ENCODE measurements at regions not wholly inside any gene's neighbourhood (a gene's known extent, or its start where the extent isn't known, plus 50 kb on each side); places are given as distances from the start of the nearest gene placed in this dataset.

DNA sequence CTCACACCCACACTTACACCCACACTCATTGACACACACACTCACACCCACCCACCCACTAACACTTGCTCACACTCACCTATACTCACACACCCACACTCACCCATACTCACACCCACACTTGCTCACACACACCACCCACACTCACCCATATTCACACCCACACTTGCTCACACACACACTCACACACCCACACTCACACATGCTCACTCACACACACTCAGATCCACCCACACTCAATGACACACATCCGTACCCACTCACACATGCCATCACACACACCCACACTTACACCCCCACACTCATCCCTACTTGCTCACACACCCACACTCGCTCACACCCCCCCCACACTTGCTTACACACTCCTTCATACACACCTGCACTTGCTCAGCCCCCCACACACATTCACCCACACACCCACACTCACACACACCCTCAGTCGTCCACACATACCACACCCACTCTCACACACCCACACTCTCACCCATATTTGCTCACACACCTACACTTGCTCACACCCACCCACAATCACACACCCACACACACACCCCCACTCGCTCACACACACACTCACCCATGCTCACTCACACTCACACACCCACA, 321.1 kb upstream of the N4BP1 start:
- DNase-seq, result no peak

DNA sequence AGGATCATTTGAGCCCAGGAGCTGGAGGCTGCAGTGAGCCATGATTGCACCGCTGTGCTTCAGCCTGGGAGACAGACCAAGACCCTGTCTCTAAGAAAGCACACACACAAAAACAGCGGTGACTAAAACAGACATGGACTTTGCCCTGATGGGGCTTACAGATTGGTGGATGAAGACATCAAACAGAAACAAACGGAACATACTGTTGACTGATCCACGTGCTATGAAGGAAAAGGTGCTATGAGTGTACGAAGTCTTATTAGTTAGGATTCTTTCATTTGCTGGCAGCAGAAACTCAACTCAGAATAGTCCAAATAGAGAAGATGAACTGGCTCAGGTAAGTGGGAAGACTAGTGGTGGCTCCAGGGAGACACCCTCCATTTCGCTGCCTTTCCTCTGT, 309.8 kb upstream of the N4BP1 start:
- no peak for DNase-seq

DNA sequence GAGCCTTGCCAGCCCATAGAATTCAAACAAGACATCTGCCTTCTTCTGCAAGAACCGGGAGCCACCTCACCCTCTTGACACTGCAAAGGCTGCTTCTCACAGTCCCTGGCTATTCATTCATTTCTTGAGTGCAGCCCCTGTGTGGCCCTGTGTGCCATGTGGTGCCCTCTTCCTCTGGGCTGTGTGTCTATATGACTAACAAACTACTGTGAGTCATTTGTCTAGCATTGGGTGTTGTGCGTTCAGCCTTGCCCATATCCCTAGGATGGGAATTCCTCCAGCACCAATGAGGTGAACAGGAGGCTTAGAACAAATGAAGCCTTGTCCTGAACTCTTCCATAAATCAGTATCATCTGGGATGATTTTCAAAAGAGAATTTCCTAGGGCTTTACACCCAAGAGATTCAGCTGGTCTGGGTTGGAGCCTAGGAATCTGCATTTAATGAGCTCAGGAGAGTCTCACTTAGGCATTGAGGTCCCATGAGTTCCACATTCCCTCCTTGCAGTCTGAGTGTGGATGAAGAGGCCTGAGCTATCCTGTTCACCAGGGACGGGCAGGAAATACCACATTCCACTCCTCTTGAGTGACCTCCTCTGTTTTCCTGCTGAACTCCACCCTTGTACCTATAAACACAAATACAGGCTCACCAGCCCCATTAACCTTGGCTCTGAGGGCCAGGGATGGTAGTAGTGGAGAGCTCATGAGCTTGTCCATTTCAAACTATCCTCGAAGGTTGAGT, 308.7 kb upstream of the N4BP1 start:
- no peak for DNase-seq

DNA sequence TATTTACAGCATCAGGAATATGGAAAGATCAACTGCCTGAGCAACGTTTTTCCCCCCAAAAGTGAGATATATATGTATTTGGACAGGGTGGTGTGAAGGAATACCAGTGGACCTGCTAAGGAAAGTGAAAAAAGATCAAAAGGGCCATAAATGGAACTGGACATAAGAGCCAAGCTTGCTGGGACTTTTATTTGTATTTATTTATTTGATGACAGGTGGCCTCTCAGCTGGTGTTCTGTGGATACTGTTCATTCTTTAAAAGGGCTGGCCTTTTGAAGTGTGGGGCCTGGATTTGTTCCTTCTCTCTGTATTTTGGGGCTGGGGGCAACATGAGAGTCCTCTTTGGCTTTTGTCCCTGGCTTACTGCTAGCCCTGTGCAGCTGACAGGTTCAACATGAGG, 306.6 kb upstream of the N4BP1 start:
- DNase-seq, result no peak

DNA sequence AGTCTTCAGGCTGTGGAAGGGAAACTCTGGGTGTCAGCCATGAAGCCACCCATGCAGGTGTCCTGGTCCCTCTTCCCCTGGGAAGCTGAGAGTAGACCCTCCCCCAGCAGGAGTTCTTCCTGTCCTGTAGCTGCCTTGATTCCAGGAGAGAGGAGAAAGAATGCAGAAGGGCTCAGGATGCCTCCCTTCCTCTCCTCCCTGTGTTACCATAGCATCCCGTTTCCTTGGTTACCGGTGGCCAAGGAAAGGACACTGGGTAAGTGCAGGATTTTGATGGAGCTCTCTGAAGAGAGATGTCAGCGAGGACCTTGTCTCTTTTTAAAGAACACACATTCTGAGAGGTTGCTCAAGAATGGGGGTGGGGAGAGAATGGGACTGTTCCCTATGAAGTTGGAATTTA, 304.1 kb upstream of the N4BP1 start:
- no peak for DNase-seq

DNA sequence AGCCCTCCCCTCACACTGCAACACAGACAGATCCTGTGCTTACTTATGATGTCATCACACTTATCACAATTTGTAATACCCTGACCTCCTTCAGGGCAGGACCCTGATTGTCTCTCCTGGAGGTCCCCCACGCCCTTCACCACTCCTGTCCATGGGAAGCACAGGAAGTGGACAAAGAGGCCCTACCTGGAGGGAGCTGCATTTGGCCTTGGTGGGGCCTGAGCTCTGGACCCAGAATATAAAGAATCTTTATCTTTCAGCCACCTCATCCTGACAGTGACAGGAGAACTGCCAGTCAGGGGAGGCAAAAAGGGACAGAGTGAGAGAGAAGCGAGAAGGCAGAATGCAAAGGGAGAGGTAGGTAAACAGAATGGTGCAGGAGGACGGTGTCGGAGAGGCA, 303.4 kb upstream of the N4BP1 start:
- DNase-seq, result no peak

DNA sequence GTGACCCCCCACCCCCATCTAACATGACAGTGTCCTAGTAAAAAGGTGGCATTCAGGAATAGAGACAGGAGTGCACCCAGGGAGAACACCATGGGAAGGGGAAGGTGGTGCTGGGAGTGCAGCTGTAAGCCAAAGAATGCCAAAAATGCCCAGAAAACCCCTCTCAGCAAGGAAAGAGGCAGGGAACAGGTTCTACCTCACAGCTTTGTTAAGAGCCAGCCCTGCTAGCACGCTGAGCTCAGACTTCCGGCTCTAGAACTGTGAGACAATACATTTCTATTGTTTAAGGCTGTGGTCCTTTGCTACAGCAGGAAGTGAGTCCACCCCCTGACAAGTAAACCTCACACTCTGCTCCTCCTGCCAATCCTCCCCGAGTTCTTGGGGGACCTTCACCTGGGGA, 302.4 kb upstream of the N4BP1 start:
- no peak for DNase-seq

DNA sequence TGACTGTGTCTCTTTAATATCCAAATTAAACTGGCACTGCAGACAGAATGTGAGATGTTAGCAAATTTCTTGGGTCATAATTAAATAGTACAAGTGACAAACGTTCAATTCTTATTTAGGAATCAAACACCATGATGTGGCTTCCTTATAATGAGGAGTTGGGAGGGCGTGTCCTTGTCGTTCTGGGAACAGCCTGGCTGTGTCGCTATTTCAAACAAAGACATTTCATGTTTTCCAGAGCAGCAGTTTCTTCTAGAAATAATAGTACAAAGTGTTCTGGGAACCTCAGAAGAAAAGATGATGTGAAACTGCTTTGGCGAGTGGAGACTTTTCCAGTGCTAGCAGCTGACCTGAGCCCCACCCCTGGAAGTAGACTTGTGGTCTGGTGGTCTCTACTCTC, 301.7 kb upstream of the N4BP1 start:
- DNase-seq, result no peak

DNA sequence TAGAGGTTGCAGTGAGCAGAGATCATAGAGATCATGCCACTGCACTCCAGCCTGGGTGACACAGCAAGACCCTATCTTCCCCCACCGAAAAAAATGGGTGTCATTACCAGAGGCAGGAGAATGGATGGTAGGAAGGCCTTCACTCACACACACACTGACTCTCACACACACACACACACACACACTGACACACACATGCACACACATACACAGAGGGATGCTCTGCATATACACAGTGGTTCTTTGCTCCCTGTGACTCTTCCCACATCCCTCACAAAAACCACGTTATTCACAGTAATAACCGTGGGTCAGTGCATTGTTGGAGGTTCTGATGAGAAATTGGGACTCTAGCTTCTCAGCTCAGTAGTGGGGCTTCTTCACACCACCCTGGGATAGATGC, 300.2 kb upstream of the N4BP1 start:
- no peak for DNase-seq

DNA sequence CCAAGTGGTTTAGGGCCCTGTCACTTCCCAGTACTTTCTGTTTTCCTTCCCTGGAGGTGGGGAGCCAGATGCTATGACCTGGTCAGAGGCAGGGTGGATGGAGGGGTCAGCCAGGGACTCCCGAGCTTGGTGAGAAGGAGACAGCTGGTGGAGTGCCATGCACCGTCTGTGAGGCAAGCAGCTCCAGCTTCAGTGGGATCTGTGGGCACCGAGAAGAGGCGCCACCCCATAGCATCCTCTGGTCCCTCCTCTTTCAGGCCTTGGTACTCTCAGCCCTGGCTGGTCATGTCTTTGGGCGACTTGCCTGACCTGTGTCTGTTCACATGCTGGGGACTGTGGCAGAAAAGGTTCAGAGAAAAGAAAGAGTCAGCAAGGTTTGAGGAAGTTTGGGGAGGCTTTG, 299.3 kb upstream of the N4BP1 start:
- DNase-seq, result no peak

DNA sequence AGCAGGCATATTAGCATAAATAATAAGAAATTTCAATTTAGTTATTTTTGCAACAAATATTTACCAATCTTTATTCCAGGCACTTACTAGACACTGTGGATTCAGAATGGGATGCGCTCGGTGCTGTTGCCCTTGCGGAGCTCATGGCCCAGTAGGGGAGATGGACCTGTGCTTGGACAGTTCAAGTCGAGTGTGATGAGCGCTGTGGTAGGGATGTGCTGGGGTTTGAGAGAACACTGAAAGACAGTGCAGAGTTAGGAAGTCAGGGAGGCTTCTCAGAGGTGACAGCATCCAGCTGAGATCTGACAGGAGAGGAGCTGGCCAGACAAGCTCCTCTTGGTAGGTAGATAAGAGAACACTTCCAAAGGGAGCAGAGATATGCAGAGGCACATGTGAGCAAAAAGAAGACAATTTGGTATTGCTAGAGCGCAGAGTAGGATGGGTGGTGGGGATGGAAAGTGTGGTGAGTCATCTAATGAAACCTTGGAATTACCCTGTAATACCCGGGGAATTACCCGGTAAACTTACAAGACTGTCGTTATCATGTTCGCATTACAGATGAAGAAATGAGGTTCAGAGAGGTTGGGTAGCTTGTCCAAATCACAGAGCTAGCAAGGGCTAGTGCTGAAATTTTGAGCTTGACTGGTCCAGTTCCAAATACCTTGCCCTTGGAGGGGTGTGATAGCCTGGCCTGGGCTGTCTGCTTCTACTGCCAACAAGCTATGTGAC, 298.1 kb upstream of the N4BP1 start:
- no peak for DNase-seq

DNA sequence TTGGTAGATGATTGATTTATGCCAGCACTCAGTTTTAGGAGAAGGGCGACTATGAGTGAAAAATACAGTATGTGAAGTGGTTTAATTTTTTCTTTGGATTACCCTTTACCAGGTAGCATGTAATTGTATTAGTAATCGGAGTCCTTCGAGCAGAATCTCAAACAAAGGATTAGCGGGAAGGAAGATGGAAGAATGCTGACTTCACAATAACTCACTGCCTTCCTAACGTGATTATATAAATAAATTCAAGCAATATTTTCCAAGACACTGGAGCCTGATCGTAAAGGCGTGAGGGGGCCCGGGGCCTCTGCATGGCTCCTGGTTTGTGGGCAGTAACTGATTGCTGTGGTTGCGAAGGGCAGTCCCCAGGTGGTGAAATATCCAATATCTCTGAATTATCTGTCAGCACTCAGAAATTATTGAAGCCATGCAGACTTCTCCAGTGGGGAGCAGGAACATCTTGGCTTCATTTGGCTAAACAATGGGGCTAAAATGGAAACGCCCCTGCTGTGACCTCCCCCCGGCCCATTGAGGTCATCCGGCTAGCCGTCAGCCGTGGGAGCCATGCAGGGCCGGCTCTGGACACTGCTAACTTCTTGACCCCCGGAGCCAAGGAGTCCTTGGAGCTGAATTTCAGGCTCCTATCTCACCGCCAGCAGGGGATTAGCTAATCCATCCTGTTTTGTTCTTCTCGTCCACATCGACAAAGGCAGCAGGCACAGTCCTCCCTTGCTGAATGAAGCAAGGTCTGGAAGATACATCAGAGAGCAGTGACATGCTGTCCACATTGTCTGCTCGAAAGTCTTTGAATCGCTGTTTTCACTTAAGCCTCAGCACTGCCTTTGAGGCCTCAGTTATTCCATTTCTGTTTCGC, 295.9 kb upstream of the N4BP1 start:
- DNase-seq, result no peak

DNA sequence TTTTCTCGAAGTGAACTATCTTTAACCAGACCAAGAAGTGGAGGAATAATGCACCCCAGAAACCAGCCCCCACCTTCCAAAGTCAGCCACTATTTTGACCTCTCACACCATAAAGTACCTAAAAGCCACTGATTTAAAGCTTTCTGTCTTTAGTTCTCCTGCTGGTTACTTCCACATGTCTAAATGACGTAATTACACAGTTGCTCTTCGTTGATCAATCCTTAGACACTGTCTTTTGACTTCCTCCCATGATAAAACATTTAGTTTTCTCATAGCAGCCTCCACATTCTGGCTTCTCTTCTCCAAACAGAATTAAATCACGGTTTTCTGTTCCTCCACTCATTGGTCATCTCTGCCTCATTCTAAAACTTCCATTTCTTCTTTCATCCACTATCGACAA, 294.4 kb upstream of the N4BP1 start:
- no peak for DNase-seq

DNA sequence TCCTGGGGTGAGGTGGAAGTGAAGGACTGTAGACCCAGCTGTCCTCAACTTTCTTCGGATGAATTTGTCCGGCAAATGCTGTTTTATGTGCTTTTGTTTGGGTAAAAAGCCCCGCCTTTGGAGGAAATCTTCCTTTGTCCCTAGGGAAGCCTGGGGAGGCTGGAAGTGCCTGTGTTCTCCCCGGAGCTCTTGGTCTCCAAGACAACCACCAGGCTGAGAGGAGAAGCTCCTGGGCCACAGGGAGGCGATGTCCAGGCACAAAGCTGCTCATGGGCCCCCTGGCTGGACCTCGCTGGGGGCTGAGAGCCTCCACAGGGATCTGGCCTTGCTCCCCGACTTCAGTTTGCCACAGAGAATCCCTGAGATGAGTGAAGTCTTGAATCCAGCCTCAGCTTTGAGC, 293.1 kb upstream of the N4BP1 start:
- DNase-seq, result no peak

DNA sequence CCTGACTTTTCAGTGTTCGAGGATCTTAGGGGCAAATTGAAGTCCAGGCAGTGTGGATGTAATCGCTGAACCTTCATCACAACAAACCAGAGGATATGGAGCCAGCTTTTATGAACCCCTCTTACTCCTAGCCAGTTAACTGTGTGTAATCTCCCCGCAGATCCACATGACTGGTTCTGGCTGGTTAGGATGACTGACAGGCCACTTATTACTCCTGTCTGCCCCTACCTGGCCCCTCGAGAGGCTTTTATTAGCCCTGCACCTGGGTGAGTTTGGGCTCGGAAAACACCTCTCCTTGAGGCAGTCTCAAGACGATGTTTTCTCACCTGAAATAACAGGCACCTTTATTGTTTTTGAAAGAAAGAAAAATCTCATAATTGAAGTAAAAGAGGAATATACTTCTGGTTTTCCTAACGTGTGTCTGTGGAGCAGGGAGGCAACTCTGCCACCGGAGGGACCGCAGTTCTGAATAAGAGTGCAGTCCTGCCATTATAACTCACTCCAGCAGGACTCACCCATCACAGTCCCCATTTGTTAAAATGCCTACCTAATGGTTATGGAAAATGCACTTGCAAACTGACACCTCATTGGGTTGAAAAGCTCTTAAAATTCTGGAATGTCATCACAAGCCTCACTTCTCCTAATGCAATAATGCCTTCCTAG, 291.9 kb upstream of the N4BP1 start:
- DNase-seq, result no peak

DNA sequence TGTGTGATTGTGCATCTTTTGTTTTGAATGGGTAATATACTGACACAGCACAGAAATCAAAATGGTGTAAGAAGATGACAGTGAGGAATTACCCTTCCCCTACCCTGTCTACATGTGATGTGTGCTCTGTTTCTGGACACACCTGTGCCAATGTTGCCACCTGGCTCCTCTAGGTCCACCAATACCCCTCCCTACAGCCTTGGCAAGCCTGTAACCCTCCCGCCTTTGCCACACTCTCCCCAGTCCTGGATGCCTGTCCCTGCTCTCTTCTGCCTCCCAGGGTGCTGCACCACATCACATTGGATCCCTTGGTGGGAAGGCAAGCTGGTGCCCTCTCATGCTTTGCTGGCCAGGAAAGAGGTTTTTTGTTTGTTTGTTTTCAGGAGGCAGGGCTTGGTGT, 289.5 kb upstream of the N4BP1 start:
- DNase-seq, result no peak

DNA sequence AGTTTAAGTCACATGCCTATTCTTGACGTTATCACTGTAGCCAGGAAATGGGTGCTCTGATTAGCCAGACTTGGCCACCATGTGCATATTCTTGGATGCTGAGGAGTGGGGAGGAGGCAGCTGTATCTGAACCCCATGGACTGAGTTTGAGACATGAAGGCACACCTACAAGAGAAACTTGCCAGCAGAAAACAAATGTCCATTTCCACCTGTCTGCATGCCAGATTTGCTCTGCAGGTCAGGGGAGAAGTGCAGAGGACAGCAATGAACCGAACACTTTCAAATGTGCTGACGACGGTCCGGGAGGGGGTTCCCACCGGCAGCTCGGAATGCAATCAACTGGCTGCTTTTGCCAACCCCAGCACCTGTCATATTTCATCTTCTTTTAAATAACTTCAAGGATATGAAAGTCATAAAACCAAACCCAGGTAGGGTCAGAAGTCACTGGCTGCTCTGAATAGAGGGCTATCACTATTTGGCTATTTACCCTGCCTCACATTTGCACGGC, 287.8 kb upstream of the N4BP1 start:
- DNase-seq, result no peak

DNA sequence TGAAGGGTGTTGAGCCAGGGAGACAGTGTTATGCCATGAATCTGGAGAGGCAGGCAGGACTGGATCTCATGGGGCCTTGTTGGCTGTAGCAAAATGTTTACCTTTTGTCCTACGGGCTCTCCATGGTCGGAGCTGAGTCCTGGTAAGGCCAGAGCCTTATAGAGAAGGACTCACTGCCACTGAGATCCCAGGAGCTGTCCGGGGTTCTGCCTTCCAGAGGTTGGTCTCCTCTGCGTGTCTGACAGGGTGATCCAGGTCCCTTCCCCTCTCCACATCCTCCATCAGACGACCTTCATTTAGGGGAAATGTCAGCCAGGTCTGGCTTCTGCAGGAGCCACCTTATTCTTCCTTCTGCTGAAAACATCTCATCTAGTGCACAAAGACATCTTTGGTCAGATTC, 285.2 kb upstream of the N4BP1 start:
- DNase-seq, result no peak

DNA sequence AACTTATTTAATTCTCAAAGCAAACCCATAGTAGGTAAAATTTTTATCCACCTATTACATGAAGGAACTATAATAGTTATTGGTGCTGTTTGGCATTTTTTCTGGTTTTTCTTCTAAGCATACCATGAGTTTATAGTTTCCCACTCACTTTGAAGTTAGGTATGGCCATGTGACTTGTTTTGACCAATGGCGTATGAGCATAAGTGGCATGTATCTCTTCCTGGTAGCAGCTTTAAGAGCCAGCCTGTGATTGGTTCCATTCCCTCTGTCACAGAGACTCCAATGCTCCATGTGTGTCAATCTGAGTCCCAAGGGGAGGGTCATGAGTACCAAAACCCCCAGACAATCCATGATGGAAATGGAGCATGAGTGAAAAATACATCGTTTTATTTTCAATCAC, 282.9 kb upstream of the N4BP1 start:
- DNase-seq, result no peak

DNA sequence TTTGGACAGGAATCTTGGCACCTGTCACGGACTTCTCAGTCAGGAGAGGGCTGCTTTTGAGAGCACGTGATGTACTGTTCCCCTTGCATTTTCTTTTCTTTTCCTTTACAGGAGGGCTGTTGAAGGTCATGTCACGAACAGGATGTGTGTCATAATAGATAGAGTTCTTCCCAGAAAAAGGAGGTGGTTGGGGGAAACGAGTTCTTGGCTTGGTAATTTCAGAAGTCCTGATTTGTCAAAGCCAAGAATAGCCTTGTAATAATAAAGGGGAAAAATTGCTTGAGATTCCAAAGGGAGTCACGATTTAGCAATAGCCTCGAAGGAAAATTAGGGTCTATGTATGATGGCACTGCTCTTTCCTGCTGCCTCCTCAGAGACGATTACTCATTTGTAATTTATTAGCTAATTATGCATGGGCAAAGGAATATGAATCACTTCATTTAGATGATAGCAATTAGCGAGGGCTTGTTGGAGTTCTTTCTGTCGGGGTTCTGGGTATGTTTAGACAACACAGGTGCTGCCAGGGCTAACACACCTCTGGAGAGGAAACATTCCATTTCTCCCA, 277.7 kb upstream of the N4BP1 start:
- no peak for DNase-seq

DNA sequence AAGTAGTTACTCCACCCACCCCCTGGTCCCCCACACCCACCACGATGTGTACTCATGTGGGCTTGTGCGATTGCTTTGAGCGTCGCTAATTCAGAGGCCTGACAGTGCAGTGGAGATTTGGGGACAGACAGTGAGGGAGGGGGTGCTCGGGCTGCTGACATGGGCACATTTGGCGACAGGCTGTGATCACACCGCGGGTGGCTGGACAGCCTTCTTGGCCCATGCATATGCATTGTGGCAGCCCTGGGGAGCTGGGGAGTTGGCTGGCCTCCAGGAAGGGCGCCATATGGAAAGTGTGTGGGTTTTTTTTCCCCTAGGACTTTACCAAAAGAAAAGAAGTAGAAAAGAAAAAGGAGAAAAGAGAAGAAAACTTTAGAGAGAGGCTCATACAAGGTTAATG, 275.5 kb upstream of the N4BP1 start:
- no peak for DNase-seq

DNA sequence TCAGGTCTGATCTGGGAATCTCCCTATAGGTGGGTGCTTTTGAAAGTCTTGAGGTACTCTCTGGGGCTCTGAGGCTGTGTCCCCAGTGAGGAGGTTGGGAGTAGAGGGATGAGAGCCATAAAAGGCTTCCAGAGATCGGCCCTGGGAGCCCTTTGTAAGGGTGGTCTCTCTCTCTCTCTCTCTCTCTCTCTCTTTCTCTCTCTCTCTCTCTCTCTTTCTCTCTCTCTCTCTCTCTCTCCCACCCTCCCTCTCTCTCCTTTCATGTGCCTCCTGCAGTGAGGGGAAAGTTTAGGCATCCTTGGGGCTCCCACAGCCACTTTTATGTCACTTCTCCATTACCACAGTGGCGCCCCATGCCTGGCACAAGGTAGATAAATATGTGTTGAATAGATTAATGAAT, 271.3 kb upstream of the N4BP1 start:
- DNase-seq, result no peak
